WTC11 (cell line): ENCODE measurements at regions not wholly inside any gene's neighbourhood (a gene's known extent, or its start where the extent isn't known, plus 50 kb on each side); places are given as distances from the start of the nearest gene placed in this dataset.

ENCODE experiments used
- ATAC-seq: fragments of 200-7000 bp; cut with Tn5 transposase; 2 replicates; pipeline ENCODE4 v1.10.0; 2021; ENCODE audit warnings: mild to moderate bottlenecking, moderate library complexity
- CTCF ChIA-PET: fragments of 300-600 bp; sonication (Branson Sonifier 250); formaldehyde crosslinking; loops from one replicate; lab custom pipeline; 2021; ENCODE audit warnings: antibody characterized with exemption; lab: Charles Lee
- POLR2A ChIA-PET: fragments of 350-600 bp; sonication (Branson Sonifier 250); formaldehyde crosslinking; loops from one replicate; lab custom pipeline; 2021; ENCODE audit warnings: antibody characterized with exemption; lab: Charles Lee
- DNase-seq: peaks from one replicate; pipeline ENCODE4 v3.0.0; 2021; ENCODE audit warnings: low spot score
- H3K27ac Mint-ChIP-seq: 2 replicates; pipeline ENCODE4 v1.8.0; 2021; ENCODE audit warnings: mixed read lengths
- H3K27me3 Mint-ChIP-seq: 2 replicates; pipeline ENCODE4 v1.8.0; 2021; ENCODE audit warnings: low read depth, mild to moderate bottlenecking, moderate library complexity, mixed read lengths
- H3K36me3 Mint-ChIP-seq: 2 replicates; pipeline ENCODE4 v1.8.0; 2021; ENCODE audit warnings: mixed read lengths
- H3K4me1 Mint-ChIP-seq: 2 replicates; pipeline ENCODE4 v1.8.0; 2022; ENCODE audit warnings: mixed read lengths
- H3K4me3 Mint-ChIP-seq: 2 replicates; pipeline ENCODE4 v1.8.0; 2021; ENCODE audit warnings: mild to moderate bottlenecking, moderate library complexity, mixed read lengths
- H3K9me3 Mint-ChIP-seq: 2 replicates; pipeline ENCODE4 v1.8.0; 2021; ENCODE audit warnings: mixed read lengths
- CREB1 ChIP-seq: sonication (generic); formaldehyde crosslinking; IDR thresholded peaks from 2 replicates; pipeline ENCODE4 v1.8.0; 2023; ENCODE audit warnings: mild to moderate bottlenecking, missing genetic modification reagents
- ELF4 ChIP-seq: sonication (generic); formaldehyde crosslinking; IDR thresholded peaks from 2 replicates; pipeline ENCODE4 v1.8.1; 2022; ENCODE audit warnings: low read depth, mild to moderate bottlenecking, moderate library complexity, missing genetic modification reagents
- ESRRA ChIP-seq: sonication (generic); formaldehyde crosslinking; IDR thresholded peaks from 2 replicates; pipeline ENCODE4 v1.8.1; 2022; ENCODE audit warnings: mild to moderate bottlenecking, missing genetic modification reagents, borderline replicate concordance
- ETV6 ChIP-seq: sonication (generic); formaldehyde crosslinking; IDR thresholded peaks from 2 replicates; pipeline ENCODE4 v1.8.1; 2022; ENCODE audit warnings: mild to moderate bottlenecking, missing genetic modification reagents
- FOXJ3 ChIP-seq: sonication (generic); formaldehyde crosslinking; IDR thresholded peaks from 2 replicates; pipeline ENCODE4 v1.9.0; 2021; ENCODE audit warnings: missing genetic modification reagents, mild to moderate bottlenecking, borderline replicate concordance
- IRF2 ChIP-seq: sonication (generic); formaldehyde crosslinking; IDR thresholded peaks from 2 replicates; pipeline ENCODE4 v1.8.0; 2022; ENCODE audit warnings: low read depth, missing genetic modification reagents, borderline replicate concordance
- MXD4 ChIP-seq: fragments of 250-450 bp; sonication (Bioruptor Pico); IDR thresholded peaks from 2 replicates; pipeline ENCODE4 v1.8.0; 2021; ENCODE audit warnings: mild to moderate bottlenecking, moderate library complexity, borderline replicate concordance
- NFATC4 ChIP-seq: fragments of 250-450 bp; sonication (Bioruptor Pico); IDR thresholded peaks from 2 replicates; pipeline ENCODE4 v1.9.0; 2021; ENCODE audit warnings: mild to moderate bottlenecking
- NFE2L1 ChIP-seq: sonication (generic); formaldehyde crosslinking; IDR thresholded peaks from 2 replicates; pipeline ENCODE4 v1.8.1; 2023; ENCODE audit warnings: missing genetic modification reagents
- NFYB ChIP-seq: sonication (generic); formaldehyde crosslinking; conservative IDR thresholded peaks from 2 replicates; pipeline ENCODE4 v1.8.0; 2022; ENCODE audit warnings: low read depth, missing genetic modification reagents
- NR1H2 ChIP-seq: sonication (generic); formaldehyde crosslinking; IDR thresholded peaks from 2 replicates; pipeline ENCODE4 v1.9.0; 2021; ENCODE audit warnings: mild to moderate bottlenecking, moderate library complexity, missing genetic modification reagents
- PRRX2 ChIP-seq: fragments of 250-450 bp; sonication (Bioruptor Pico); IDR thresholded peaks from 2 replicates; pipeline ENCODE4 v1.8.0; 2021; ENCODE audit warnings: mild to moderate bottlenecking
- SOX15 ChIP-seq: fragments of 250-450 bp; sonication (Bioruptor Pico); IDR thresholded peaks from 2 replicates; pipeline ENCODE4 v1.9.0; 2021; ENCODE audit warnings: mild to moderate bottlenecking
- TEAD4 ChIP-seq: sonication (generic); formaldehyde crosslinking; IDR thresholded peaks from 2 replicates; pipeline ENCODE4 v1.8.0; 2022; ENCODE audit warnings: mild to moderate bottlenecking, missing genetic modification reagents
- TP53 ChIP-seq: sonication (generic); formaldehyde crosslinking; IDR thresholded peaks from 2 replicates; pipeline ENCODE4 v1.8.1; 2023; ENCODE audit warnings: mild to moderate bottlenecking, missing genetic modification reagents
- ZNF121 ChIP-seq: sonication (generic); formaldehyde crosslinking; IDR thresholded peaks from 2 replicates; pipeline ENCODE4 v1.8.0; 2023; ENCODE audit warnings: missing genetic modification reagents
- ZNF219 ChIP-seq: sonication (generic); formaldehyde crosslinking; IDR thresholded peaks from 2 replicates; pipeline ENCODE4 v1.8.0; 2023; ENCODE audit warnings: missing genetic modification reagents, mild to moderate bottlenecking, borderline replicate concordance
- ZNF317 ChIP-seq: sonication (generic); formaldehyde crosslinking; IDR thresholded peaks from 2 replicates; pipeline ENCODE4 v1.8.1; 2023; ENCODE audit warnings: low read depth, mild to moderate bottlenecking, moderate library complexity, missing genetic modification reagents, borderline replicate concordance
- TF ChIP-seq, protein P1 (sequence below): sonication (generic); formaldehyde crosslinking; IDR thresholded peaks from 2 replicates; pipeline ENCODE4 v1.8.1; 2023; ENCODE audit warnings: mild to moderate bottlenecking, missing genetic modification reagents, moderate library complexity
- TF ChIP-seq, protein P2 (sequence below): sonication (generic); formaldehyde crosslinking; IDR thresholded peaks from 2 replicates; pipeline ENCODE4 v1.8.0; 2023; ENCODE audit warnings: missing genetic modification reagents
- TF ChIP-seq, protein P3 (sequence below): sonication (generic); formaldehyde crosslinking; IDR thresholded peaks from 2 replicates; pipeline ENCODE4 v1.8.1; 2022; ENCODE audit warnings: low read depth, missing genetic modification reagents, borderline replicate concordance
- TF ChIP-seq, protein P4 (sequence below): sonication (generic); formaldehyde crosslinking; IDR thresholded peaks from 2 replicates; pipeline ENCODE4 v1.8.0; 2022; ENCODE audit warnings: missing genetic modification reagents
- TF ChIP-seq, protein P5 (sequence below): sonication (generic); formaldehyde crosslinking; IDR thresholded peaks from 2 replicates; pipeline ENCODE4 v1.8.0; 2022; ENCODE audit warnings: mild to moderate bottlenecking, missing genetic modification reagents
- TF ChIP-seq, protein P6 (sequence below): fragments of 200-600 bp; IDR thresholded peaks from 2 replicates; pipeline ENCODE4 v1.8.0; 2022; ENCODE audit warnings: antibody characterized with exemption
- TF ChIP-seq, protein P7 (sequence below): sonication (generic); formaldehyde crosslinking; conservative IDR thresholded peaks from 2 replicates; pipeline ENCODE4 v1.8.1; 2022; ENCODE audit warnings: mild to moderate bottlenecking, missing genetic modification reagents

DNA sequence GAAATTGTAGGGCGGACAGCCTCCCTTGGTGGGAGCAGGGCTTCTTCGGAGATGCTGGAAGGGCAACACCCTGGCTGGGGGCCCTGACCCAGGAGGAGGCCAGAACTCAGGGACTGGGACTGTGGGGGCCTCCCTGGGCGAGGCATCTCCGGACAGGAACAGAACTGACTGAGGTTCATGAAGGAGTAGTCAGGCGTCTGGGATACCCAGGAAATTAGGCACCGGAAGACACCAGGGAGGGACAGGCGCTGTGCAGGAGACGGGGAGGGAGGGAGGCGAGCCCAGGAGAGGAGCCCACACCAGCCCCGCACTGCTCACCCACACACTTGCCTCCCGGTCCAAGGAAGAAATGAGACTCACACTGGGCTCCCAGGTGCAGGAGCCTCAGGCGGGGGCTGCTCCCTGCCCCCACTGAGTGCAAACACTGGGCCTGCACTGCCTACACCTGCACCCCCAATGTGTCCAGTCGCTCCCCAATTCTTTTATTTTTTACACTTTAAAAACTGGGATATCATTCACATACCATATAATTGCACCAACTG lies 262.6 kb upstream of the SFSWAP start:
- Mint-ChIP-seq H3K27me3 (no peaks in the 10 kb centered on the region), H3K36me3 (no peaks in the 10 kb centered on the region), H3K27ac (no peak overlapping the region), H3K4me3 (no peak overlapping the region), H3K4me1 (peaks cover 24% of the 10 kb centered on the region)
- POLR2A ChIA-PET: no interaction called here
- no peak for ATAC-seq
- TF ChIP-seq, protein P1, sequence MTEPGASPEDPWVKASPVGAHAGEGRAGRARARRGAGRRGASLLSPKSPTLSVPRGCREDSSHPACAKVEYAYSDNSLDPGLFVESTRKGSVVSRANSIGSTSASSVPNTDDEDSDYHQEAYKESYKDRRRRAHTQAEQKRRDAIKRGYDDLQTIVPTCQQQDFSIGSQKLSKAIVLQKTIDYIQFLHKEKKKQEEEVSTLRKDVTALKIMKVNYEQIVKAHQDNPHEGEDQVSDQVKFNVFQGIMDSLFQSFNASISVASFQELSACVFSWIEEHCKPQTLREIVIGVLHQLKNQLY (CRISPR knock-in tag): no peak
- TF ChIP-seq SOX15 (no peak), NFATC4 (no peak), PRRX2 (CRISPR knock-in tag) (no peak), ESRRA (CRISPR knock-in tag) (no peak), FOXJ3 (no peak), NFYB (CRISPR knock-in tag) (no peak), ETV6 (CRISPR knock-in tag) (no peak), ELF4 (CRISPR knock-in tag) (no peak), ZNF121 (no peak), IRF2 (CRISPR knock-in tag) (no peak)
- TF ChIP-seq, protein P2, sequence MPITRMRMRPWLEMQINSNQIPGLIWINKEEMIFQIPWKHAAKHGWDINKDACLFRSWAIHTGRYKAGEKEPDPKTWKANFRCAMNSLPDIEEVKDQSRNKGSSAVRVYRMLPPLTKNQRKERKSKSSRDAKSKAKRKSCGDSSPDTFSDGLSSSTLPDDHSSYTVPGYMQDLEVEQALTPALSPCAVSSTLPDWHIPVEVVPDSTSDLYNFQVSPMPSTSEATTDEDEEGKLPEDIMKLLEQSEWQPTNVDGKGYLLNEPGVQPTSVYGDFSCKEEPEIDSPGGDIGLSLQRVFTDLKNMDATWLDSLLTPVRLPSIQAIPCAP (CRISPR knock-in tag): no peak
- TF ChIP-seq, protein P3, sequence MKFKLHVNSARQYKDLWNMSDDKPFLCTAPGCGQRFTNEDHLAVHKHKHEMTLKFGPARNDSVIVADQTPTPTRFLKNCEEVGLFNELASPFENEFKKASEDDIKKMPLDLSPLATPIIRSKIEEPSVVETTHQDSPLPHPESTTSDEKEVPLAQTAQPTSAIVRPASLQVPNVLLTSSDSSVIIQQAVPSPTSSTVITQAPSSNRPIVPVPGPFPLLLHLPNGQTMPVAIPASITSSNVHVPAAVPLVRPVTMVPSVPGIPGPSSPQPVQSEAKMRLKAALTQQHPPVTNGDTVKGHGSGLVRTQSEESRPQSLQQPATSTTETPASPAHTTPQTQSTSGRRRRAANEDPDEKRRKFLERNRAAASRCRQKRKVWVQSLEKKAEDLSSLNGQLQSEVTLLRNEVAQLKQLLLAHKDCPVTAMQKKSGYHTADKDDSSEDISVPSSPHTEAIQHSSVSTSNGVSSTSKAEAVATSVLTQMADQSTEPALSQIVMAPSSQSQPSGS (CRISPR knock-in tag): no peak
- TF ChIP-seq, all 79 proteins: peak for 0
- no peak for DNase-seq
- CTCF ChIA-PET: no interaction called here
- no peaks in the 10 kb centered on the region for H3K9me3 Mint-ChIP-seq

DNA sequence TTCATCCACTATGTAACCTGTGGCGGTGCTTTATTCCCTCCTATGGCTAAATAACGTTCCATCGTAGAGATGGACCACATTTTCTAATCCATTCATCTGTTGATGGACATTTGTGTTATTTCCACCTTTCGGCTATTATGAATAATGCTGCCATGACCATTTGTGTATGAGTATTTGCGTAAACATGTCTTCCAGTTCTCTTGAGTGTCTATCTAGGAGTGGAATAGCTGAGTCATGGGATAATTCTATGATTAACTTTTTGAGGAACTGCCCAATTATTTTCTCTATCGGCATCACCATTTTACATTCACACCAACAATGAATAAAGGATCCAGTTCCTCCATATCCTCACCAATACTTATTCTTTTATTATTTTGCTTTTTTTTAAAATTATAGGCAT lies 261.9 kb upstream of the SFSWAP start:
- POLR2A ChIA-PET: no interaction called here
- no peaks in the 10 kb centered on the region for H3K27me3 Mint-ChIP-seq
- H3K4me3 Mint-ChIP-seq: no peak overlapping the region
- CTCF ChIA-PET: no interaction called here
- no peak overlapping the region for H3K27ac Mint-ChIP-seq
- H3K9me3 Mint-ChIP-seq: no peaks in the 10 kb centered on the region
- DNase-seq (no peak), ATAC-seq (no peak)
- H3K4me1 Mint-ChIP-seq: peaks cover 24% of the 10 kb centered on the region
- H3K36me3 Mint-ChIP-seq: no peaks in the 10 kb centered on the region
- TF ChIP-seq NFATC4 (no peak), ZNF219 (no peak), TP53 (CRISPR knock-in tag) (no peak), NFE2L1 (no peak), ZNF317 (CRISPR knock-in tag) (no peak), TEAD4 (CRISPR knock-in tag) (no peak), NR1H2 (CRISPR knock-in tag) (no peak), CREB1 (no peak), MXD4 (CRISPR knock-in tag) (no peak)
- TF ChIP-seq, protein P4, sequence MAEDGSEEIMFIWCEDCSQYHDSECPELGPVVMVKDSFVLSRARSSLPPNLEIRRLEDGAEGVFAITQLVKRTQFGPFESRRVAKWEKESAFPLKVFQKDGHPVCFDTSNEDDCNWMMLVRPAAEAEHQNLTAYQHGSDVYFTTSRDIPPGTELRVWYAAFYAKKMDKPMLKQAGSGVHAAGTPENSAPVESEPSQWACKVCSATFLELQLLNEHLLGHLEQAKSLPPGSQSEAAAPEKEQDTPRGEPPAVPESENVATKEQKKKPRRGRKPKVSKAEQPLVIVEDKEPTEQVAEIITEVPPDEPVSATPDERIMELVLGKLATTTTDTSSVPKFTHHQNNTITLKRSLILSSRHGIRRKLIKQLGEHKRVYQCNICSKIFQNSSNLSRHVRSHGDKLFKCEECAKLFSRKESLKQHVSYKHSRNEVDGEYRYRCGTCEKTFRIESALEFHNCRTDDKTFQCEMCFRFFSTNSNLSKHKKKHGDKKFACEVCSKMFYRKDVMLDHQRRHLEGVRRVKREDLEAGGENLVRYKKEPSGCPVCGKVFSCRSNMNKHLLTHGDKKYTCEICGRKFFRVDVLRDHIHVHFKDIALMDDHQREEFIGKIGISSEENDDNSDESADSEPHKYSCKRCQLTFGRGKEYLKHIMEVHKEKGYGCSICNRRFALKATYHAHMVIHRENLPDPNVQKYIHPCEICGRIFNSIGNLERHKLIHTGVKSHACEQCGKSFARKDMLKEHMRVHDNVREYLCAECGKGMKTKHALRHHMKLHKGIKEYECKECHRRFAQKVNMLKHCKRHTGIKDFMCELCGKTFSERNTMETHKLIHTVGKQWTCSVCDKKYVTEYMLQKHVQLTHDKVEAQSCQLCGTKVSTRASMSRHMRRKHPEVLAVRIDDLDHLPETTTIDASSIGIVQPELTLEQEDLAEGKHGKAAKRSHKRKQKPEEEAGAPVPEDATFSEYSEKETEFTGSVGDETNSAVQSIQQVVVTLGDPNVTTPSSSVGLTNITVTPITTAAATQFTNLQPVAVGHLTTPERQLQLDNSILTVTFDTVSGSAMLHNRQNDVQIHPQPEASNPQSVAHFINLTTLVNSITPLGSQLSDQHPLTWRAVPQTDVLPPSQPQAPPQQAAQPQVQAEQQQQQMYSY (CRISPR knock-in tag): no peak
- TF ChIP-seq, protein P5, sequence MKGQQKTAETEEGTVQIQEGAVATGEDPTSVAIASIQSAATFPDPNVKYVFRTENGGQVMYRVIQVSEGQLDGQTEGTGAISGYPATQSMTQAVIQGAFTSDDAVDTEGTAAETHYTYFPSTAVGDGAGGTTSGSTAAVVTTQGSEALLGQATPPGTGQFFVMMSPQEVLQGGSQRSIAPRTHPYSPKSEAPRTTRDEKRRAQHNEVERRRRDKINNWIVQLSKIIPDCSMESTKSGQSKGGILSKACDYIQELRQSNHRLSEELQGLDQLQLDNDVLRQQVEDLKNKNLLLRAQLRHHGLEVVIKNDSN (CRISPR knock-in tag): no peak
- TF ChIP-seq, protein P6, sequence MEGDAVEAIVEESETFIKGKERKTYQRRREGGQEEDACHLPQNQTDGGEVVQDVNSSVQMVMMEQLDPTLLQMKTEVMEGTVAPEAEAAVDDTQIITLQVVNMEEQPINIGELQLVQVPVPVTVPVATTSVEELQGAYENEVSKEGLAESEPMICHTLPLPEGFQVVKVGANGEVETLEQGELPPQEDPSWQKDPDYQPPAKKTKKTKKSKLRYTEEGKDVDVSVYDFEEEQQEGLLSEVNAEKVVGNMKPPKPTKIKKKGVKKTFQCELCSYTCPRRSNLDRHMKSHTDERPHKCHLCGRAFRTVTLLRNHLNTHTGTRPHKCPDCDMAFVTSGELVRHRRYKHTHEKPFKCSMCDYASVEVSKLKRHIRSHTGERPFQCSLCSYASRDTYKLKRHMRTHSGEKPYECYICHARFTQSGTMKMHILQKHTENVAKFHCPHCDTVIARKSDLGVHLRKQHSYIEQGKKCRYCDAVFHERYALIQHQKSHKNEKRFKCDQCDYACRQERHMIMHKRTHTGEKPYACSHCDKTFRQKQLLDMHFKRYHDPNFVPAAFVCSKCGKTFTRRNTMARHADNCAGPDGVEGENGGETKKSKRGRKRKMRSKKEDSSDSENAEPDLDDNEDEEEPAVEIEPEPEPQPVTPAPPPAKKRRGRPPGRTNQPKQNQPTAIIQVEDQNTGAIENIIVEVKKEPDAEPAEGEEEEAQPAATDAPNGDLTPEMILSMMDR: no peak
- TF ChIP-seq, protein P1 (CRISPR knock-in tag): no peak
- TF ChIP-seq, protein P7, sequence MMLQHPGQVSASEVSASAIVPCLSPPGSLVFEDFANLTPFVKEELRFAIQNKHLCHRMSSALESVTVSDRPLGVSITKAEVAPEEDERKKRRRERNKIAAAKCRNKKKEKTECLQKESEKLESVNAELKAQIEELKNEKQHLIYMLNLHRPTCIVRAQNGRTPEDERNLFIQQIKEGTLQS (CRISPR knock-in tag): no peak
